GM21381 (cell line): ENCODE measurements at regions not wholly inside any gene's neighbourhood (a gene's known extent, or its start where the extent isn't known, plus 50 kb on each side); places are given as distances from the start of the nearest gene placed in this dataset.

Source experiments
- ATAC-seq: cut with Tn5 transposase; IDR thresholded peaks from one replicate; pipeline ENCODE4 v1.9.1; 2021; ENCODE audit warnings: mild to moderate bottlenecking, moderate library complexity; ENCODE audit not compliant: unreplicated experiment

- no peak for ATAC-seq
Observed at GRCh38 chr7:25279705-25280104, 51.4 kb upstream of the NPVF start.

DNA sequence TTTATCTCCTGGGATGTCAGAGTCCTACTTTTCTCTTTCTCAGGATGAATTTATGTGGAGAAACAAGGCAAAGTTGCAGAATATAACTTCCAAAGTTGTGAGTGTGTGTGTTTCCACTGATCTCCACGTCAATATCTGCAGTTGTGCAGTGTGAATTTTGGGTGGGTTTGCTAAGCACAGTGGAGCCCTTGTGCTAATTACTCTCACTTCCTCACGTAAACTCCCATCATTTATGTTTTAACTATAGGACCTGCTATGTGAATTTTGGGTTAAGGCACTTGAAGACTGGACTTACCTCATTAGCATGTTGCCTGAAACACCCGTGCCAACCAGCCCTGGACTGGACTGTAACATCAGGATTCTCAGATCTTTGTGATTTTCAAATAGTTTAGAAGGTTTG is 51.9 kb upstream of the NPVF start:
- no peak for ATAC-seq

GRCh38 chr7:25282194-25282593 is 53.9 kb upstream of the NPVF start:
- ATAC-seq: no peak

- no peak for ATAC-seq
Observed at GRCh38 chr7:25286756-25287155, 58.5 kb upstream of the NPVF start.

- ATAC-seq: no peak
Observed at GRCh38 chr7:25287291-25287690, 59.0 kb upstream of the NPVF start.

DNA sequence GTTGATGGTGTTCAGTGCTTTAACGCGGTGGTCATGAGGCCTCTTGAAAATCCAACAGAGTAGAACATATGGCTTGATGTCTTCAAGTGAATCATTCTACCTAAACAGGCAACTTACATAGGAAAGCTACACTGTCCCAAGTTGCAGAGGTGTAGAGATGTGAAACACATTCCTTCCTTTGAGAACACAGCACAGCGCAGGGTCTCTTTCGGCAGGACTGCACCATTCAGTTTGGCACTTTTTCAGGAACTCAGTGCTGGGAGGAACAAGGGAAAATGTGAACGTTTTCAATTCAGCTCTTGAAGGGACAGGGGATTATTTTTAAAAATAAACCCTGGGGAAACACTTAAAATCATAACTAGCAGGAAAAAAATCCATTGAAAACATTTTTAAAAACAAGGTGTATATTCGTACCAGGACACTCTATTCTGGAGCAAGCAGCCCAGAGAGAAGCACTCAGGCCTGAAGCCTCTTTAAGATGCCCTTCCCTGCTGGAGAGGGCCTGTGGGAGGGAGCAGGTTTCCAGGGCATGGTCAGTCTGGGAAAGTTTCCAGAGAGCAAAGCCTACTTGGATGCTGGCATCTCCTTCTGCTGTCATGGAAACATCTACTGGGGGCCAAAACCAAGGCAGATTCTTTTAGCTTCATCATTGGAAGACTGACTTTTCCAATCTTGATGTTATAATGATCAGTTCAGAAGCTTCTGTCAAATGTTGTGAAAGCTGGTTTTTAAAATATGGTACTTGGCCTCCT is 60.4 kb upstream of the NPVF start:
- no peak for ATAC-seq

GRCh38 chr7:25289518-25289917 is 61.2 kb upstream of the NPVF start:
- ATAC-seq: no peak

GRCh38 chr7:25294624-25295023 is 66.3 kb upstream of the NPVF start:
- no peak for ATAC-seq

- no peak for ATAC-seq
Observed at GRCh38 chr7:25295387-25295786, 67.1 kb upstream of the NPVF start.

GRCh38 chr7:25296086-25296485 is 67.8 kb upstream of the NPVF start:
- ATAC-seq: no peak

DNA sequence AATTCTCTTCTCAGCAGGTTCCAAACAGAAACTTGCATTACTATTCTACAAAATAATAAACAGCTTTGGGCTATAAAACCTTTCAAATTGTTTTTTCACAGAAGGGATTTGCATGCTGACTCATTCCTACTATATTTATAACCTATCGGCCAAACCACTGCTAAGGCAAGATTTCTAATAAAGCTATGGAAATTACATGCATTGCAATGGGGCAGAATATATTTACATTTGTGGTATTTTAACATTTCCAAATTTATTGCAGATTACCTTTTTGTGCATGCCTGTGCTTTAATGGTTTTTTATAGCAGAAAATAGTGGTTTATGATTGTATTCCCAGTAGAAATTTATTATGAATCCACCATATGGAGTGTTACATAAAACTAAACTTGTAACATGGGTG is 69.0 kb upstream of the NPVF start:
- ATAC-seq: no peak

DNA sequence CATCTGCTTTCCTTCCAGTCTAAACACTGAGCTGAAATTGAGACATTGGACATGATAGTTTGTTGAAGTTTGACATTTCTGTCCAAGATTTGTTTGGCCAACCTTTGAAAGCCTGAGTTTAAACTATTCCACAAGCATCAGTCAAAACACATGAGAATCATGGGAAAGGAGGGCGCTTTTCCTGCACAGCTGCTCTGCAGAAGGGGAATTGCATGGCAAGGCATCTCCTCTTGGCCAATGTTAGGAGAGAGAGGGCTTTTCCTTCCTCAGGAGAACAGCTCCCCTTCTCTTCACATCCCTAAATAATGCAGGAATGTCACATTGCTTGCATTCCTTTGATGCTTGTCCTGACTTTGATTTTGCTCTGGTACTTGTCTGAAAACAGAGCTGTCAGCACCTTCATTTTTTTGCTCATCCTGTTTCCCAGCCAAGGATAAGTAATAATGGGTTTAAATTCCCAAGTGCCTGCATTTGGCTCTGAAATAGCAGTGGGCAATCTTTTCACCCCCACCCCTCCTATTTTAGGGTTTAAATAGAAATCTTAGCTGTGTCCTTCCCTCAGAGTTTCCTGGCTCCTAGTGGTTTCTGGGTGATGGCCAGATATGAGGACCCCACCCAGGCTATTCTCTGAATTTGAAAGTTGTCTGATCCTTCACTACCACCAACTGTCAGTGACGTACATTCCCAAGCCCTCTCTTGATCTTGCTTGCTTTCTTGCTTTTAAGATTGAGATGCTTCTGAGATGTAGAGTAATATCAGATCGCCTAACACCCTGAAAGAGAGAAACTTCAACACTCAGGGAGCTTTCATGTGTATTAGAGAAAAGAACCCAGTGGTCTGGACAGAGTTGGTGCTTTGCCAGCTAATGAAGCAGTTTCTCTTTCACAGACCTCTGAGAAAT is 75.2 kb upstream of the NPVF start:
- no peak for ATAC-seq

DNA sequence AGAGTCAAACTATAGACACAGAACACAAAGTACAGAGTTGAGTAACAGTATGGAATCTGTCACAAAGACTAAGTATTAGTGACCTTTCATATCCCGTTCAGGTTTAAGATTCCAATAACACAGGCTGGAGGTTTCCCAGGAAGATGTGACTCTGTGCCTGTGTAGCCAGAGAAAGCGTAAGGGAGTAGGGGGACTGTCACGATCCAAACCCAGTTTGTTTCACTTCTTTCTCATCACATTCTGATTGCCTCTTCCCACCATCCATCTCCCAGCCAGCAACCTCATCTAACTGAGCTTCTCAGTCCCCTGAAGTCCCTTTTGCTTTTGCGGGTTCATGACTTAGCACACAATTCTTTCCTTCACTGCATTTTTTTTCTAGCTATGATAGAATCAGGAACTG is 76.4 kb upstream of the NPVF start:
- ATAC-seq: no peak

DNA sequence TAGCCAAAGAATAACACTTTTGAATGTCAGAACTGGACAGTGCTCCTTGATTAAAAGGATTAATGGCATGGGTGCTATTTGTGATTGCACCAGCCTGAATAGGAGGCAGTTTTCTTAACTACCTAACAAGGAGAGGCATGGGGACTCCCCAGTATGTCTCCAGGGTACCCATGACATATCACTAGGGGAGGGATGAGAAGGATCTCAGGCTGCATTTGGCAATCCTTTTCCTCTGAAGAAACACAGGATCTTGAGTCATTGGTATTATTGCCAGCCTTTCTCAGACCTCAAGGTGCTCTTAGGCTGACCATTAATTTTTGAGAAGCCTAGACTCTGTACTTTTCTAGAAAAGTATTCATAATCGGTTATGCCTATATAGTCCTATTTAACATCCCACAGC is 77.5 kb upstream of the NPVF start:
- no peak for ATAC-seq

GRCh38 chr7:25307624-25308023 is 79.3 kb upstream of the NPVF start:
- ATAC-seq: no peak

- no peak for ATAC-seq
Observed at GRCh38 chr7:25308246-25308645, 80.0 kb upstream of the NPVF start.

DNA sequence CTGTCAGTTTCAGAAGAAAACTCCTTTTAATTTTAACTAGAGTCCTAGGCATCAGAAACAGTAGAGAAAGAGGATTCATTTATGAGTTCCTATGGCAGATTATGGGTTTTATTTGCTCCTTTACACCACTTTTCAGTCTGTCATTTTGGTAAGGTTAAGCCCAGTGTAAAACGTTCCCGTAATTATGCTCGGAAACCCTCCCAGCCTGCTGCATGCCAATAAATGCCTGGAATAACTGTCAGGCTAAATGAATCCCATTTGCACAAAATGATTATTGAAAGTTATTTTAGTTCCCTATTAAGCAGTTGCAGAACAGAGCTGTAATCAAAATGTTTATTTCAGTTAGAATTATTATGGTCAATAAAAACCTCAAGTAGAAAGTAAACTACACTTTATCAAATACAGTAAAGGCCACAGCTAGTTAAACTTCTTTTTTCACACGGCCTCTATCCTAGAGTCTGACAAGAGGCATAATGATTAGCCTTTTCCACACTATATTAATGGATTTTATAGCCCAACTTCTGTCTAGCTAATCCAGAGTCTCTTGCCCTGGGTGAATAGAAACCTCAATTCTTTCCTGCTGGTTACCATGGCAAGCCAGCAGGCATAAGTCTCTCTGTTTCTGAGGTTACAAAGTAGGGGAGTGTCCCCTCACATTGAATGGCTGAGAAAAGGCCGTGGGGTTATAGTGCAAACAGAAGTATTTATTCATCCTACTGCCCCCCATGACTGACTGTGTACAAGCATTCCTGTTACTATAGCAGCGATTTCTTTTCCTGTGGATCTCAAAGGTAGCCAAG is 80.8 kb upstream of the NPVF start:
- ATAC-seq: no peak

DNA sequence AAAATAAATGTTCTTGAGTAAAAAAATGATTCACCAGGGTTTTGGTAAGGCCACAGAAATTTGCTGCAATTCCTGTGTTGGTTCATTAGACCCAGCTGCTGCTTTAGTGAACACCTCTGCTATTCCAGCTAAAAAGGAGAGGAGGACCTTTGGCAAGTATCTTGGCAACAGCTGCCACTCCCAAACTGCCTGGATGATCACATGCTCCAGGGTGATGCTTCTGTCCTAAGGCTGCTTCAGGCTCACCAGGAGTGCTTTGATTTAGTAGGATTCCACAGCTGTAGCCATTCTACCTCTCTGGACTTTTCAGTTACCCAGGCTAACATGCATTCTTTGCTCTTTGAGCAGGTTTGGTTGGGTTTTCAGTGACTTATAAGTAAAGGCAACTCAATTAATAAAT is 82.6 kb upstream of the NPVF start:
- ATAC-seq: no peak

GRCh38 chr7:25311346-25311745 is 83.1 kb upstream of the NPVF start:
- no peak for ATAC-seq

DNA sequence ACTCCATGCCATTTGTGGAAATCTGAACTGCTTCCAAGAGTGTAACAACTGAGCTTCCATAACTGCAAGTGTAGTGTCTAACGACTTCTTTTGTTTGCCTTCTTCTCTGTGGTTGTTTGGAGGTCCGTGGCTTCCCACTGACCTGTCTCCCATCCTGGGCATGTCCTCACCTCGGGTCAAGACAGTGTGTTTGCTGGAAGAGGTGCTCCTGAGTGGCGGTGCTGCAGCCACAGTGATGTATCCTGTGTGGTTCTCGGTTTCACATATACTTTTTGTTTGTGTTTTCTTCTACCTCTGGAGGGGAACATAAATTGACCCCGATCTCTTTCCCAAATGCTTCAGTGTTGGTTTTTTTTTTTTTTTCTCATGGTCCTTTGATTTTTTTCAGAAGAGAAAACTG is 84.7 kb upstream of the NPVF start:
- no peak for ATAC-seq

GRCh38 chr7:25313526-25313925 is 85.2 kb upstream of the NPVF start:
- ATAC-seq: no peak
